Epithelial cell of proximal tubule (primary cell): ENCODE measurements at regions not wholly inside any gene's neighbourhood (a gene's known extent, or its start where the extent isn't known, plus 50 kb on each side); places are given as distances from the start of the nearest gene placed in this dataset.
"Not testable (repeated sequence)": the region's sequence is repeated elsewhere in the genome, so short reads cannot be mapped to it uniquely, and the experiment has no call there.

Experiments used
- DNase-seq: peaks from one replicate; pipeline ENCODE4 v3.0.0-alpha.2; 2011; ENCODE audit warnings: low read depth
- H3K4me3 ChIP-seq: 2 replicates; pipeline ENCODE4 v1.5.1; 2011; ENCODE audit warnings: low read depth, mild to moderate bottlenecking, low read length
- TF ChIP-seq, protein P1 (sequence below): conservative IDR thresholded peaks from 2 replicates; pipeline ENCODE4 v1.5.1; 2012; ENCODE audit warnings: low read depth, mild to moderate bottlenecking, low read length

DNA sequence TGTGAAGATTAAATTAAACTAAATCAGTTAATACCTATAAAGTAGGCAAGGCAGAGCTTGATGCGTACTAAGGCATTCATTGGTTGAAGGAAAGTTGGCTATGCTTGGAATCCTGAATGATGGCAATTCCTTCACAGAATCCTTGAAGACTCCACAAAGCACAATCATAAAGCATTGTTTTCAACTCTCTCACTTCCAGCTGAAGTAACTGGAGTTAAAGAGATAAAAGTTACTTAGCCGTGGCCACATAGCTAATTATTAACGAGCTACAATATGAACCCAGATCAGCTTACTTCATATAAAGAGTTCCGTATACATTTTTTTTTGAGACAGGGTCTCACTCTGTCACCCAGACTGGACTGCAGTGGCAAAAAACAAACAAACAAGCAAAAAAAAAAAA is 483.9 kb upstream of the DDX18 start:
- peak; percentile 60 for DNase-seq
- no peak overlapping the region for H3K4me3 ChIP-seq
- TF ChIP-seq, protein P1, sequence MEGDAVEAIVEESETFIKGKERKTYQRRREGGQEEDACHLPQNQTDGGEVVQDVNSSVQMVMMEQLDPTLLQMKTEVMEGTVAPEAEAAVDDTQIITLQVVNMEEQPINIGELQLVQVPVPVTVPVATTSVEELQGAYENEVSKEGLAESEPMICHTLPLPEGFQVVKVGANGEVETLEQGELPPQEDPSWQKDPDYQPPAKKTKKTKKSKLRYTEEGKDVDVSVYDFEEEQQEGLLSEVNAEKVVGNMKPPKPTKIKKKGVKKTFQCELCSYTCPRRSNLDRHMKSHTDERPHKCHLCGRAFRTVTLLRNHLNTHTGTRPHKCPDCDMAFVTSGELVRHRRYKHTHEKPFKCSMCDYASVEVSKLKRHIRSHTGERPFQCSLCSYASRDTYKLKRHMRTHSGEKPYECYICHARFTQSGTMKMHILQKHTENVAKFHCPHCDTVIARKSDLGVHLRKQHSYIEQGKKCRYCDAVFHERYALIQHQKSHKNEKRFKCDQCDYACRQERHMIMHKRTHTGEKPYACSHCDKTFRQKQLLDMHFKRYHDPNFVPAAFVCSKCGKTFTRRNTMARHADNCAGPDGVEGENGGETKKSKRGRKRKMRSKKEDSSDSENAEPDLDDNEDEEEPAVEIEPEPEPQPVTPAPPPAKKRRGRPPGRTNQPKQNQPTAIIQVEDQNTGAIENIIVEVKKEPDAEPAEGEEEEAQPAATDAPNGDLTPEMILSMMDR = no peak

DNA sequence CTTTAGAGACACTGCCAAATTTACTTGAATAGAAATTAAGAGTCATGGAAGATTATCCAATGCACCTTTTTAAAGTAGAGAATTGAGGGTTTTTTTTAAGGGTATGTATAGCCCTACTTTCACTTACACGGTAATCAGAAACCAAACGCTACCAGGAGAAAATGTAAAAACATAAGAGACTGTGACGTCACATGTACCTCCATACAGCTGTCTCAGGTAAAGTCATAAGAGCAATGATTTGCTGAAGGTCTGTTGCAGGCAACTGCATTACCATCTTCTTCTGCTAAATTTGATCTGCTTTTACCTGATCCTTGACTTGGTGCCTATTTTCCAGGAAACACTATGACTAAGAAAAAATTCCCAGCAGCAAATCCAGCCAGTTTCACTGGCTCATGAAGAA is 478.5 kb upstream of the DDX18 start:
- DNase-seq = no peak
- H3K4me3 ChIP-seq = no peak overlapping the region
- TF ChIP-seq, protein P1 = no peak

DNA sequence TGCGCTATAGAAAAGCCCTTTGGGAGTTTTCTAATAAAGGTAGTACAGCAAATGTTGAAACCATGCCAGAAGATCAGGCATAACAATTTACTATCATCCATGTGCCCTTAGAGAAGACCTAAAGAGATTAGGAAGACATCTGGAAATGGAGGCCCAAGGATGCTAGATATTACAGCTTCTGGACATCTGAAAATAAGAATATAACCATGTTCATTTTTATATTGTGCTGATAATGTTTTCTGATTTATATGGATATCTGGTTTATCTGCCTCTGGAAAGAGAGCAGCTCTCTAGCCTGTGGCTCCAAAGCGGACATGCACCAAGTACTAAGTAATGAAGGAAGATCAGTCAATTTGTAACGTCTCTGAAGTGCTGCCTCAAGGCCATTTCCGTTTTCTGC is 478.0 kb upstream of the DDX18 start:
- TF ChIP-seq, protein P1 = no peak
- no peak overlapping the region for H3K4me3 ChIP-seq
- no peak for DNase-seq

DNA sequence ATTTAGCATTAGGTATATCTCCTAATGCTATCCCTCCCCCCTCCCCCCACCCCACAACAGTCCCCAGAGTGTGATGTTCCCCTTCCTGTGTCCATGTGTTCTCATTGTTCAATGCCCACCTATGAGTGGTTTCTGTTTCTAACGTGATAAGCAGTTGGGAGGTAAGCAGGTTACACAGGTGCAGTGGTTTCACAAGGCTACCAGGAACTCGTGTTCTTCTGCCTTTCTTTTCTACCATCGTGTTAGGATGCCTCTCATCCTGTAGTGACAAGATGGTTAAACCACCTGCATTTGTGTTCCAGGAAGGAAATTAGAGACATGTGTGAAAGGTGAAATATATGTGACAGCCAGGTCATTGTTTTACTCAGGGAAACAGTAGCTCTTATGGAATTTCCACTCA is 476.5 kb upstream of the DDX18 start:
- H3K4me3 ChIP-seq, DNase-seq: not testable (repeated sequence)

DNA sequence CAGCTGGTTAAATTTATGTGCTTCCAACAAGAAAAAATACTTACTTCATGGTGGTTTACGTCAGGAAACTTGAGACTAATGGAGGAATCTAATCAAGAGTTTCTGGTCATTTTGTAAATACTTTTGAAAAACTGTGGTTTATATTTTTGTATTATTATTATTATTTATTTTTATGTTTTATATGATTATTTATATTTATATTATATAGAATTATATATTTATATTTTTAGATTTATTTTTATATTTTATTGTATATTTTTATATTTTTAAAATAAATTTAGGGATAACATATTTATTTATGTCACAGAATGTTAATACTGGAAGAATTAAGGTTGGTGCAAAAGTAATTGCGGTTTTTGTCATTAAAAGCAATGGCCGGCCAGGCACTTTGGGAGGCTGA is 474.5 kb upstream of the DDX18 start:
- no peak for DNase-seq
- H3K4me3 ChIP-seq = no peak overlapping the region

DNA sequence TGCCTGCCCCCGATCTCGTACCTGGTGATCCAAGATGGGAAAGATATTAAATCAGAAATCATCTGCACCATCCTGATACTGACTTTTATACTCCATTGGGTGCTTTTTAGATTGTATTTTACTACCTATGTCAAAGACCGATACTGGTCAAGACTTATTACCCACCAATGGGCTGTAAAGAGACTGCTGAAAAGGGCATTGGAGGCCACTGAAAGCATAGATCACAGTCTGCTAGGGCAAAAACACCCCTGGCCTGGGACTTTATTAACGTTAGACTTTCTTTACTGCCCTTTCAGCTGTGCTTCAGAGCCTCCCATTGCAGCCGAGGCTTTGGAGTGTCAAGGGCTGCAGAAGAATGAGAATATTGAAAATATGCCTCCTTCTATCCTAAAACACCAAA is 472.8 kb upstream of the DDX18 start:
- TF ChIP-seq, protein P1 = no peak
- DNase-seq = no peak
- no peak overlapping the region for H3K4me3 ChIP-seq

More for the DNA sequence above, 474.5 kb upstream of the DDX18 start:
- TF ChIP-seq, protein P1 = no peak

DNA sequence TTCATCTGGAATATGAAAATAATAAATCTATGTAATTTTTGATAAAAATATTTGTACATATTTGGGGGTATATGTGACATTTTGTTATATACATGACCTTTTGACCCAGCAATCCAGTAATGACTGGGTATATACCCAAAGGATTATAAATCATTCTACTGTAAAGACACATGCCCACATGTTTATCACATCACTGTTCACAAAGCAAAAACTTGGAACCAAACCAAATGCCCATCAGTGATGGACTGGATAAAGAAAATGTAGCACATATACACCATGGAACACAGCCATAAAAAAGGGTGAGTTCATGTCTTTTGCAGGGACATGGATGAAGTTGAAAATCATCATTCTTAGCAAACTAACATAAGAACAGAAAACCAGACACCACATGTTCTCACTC is 472.1 kb upstream of the DDX18 start:
- no peak for DNase-seq
- H3K4me3 ChIP-seq = no peak overlapping the region
- TF ChIP-seq, protein P1 = no peak

DNA sequence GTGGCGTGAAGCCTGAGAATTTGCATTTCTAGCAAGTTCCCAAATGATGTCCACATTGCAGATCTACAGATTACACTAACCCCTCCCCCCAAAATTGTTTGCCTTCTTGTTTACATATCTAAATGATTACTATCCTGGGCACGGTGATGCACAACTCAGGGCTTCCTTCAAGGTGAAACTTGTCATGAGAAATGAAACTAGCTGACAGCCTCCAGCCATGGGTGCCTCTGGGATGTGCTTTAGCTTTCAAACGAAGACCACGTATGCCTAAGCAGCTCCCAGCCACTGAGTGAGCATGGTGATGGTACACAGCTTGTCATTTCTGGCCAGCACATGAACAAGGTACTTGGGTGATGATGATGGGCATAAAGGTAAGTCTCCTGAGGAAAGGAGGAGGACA is 464.8 kb upstream of the DDX18 start:
- DNase-seq = no peak
- TF ChIP-seq, protein P1 = no peak

More for the DNA sequence above, 464.8 kb upstream of the DDX18 start:
- no peak overlapping the region for H3K4me3 ChIP-seq
